ENCODE measurements at regions not wholly inside any gene's neighbourhood (a gene's known extent, or its start where the extent isn't known, plus 50 kb on each side); places are given as distances from the start of the nearest gene placed in this dataset.

GRCh38 chr9:115520646-115521045 is 402.7 kb upstream of the TNC start:
- no peak overlapping the region for H3K4me2 ChIP-seq (ENCODE audit: unreplicated experiment)
- no peak for DNase-seq

GRCh38 chr9:115522912-115523311 is 405.0 kb upstream of the TNC start:
- no peak overlapping the region for H2AFZ ChIP-seq
- H3K9ac ChIP-seq: no peak overlapping the region
- no peak overlapping the region for H3K4me2 ChIP-seq (ENCODE audit: unreplicated experiment)
- in situ Hi-C loops (cut with MboI): loop anchor here (10.0 kb wide), 1 partner anchor 318 kb away; no protein-coding TSS in a partner anchor
- TF ChIP-seq EZH2 (IDR thresholded peaks at IDR 0.05; ENCODE audit: insufficient read depth, poor library complexity, severe bottlenecking) (no peak), EZH2phosphoT487 (IDR thresholded peaks at IDR 0.05; ENCODE audit: insufficient read depth, low read depth) (no peak)
- WGBS, 2 experiments (ENCODE audit: low coverage in 1 of 2, low lambda C conversion rate in 2 of 2, missing lambda C conversion rate in 2 of 2): 96 to 98% methylated on average over 3 of the region's 3 CpGs
- H3K79me2 ChIP-seq (ENCODE audit: insufficient read depth): no peaks in the 10 kb centered on the region
- H3K4me1 ChIP-seq (ENCODE audit: insufficient read depth): peaks cover 27% of the 10 kb centered on the region
- no peaks in the 10 kb centered on the region for H4K20me1 ChIP-seq (ENCODE audit: insufficient read depth)
- H3K27ac ChIP-seq: no peak overlapping the region
- no peak overlapping the region for H3K4me3 ChIP-seq
- no peaks in the 10 kb centered on the region for H3K9me3 ChIP-seq (ENCODE audit: low read depth)
- H3K27me3 ChIP-seq (replicated peaks; ENCODE audit: insufficient read depth): no peaks in the 10 kb centered on the region
- no peaks in the 10 kb centered on the region for H3K36me3 ChIP-seq (ENCODE audit: low read depth)
- peaks cover 7% of the 10 kb centered on the region for H3F3A ChIP-seq (ENCODE audit: insufficient read depth)
- DNase-seq: no peak
- no peaks in the 10 kb centered on the region for H3K9me2 ChIP-seq (ENCODE audit: insufficient read depth)

More at GRCh38 chr9:115520646-115521045, 402.7 kb upstream of the TNC start:
- Histone ChIP-seq H3K27ac (no peak overlapping the region), H2AFZ (no peak overlapping the region), H3K4me1 (ENCODE audit: insufficient read depth) (peaks cover 30% of the 10 kb centered on the region), H3K9ac (no peak overlapping the region), H3K9me2 (ENCODE audit: insufficient read depth) (no peaks in the 10 kb centered on the region), H4K20me1 (ENCODE audit: insufficient read depth) (no peaks in the 10 kb centered on the region), H3K79me2 (ENCODE audit: insufficient read depth) (no peaks in the 10 kb centered on the region), H3K9me3 (ENCODE audit: low read depth) (no peaks in the 10 kb centered on the region), H3K4me3 (no peak overlapping the region), H3K27me3 (replicated peaks; ENCODE audit: insufficient read depth) (no peaks in the 10 kb centered on the region), H3K36me3 (ENCODE audit: low read depth) (no peaks in the 10 kb centered on the region), H3F3A (ENCODE audit: insufficient read depth) (peaks cover 16% of the 10 kb centered on the region)
- TF ChIP-seq EZH2 (IDR thresholded peaks at IDR 0.05; ENCODE audit: insufficient read depth, poor library complexity, severe bottlenecking) (no peak), EZH2phosphoT487 (IDR thresholded peaks at IDR 0.05; ENCODE audit: insufficient read depth, low read depth) (no peak)
- WGBS, 2 experiments (ENCODE audit: low coverage in 1 of 2, low lambda C conversion rate in 2 of 2, missing lambda C conversion rate in 2 of 2): 88 to 93% methylated on average over 3 of the region's 3 CpGs
- in situ Hi-C loops (cut with MboI): loop anchor here (10.0 kb wide), 1 partner anchor 316 kb away; no protein-coding TSS in a partner anchor

- WGBS, 2 experiments (ENCODE audit: low coverage in 1 of 2, low lambda C conversion rate in 2 of 2, missing lambda C conversion rate in 2 of 2): 3 to 5% methylated on average over 3 of the region's 3 CpGs
- Histone ChIP-seq H2AFZ (no peak overlapping the region), H4K20me1 (ENCODE audit: insufficient read depth) (no peaks in the 10 kb centered on the region), H3K36me3 (ENCODE audit: low read depth) (no peaks in the 10 kb centered on the region), H3K27me3 (replicated peaks; ENCODE audit: insufficient read depth) (no peaks in the 10 kb centered on the region), H3K9me3 (ENCODE audit: low read depth) (no peaks in the 10 kb centered on the region), H3K4me1 (ENCODE audit: insufficient read depth) (peaks cover 20% of the 10 kb centered on the region), H3K27ac (no peak overlapping the region), H3K9ac (no peak overlapping the region), H3K4me3 (no peak overlapping the region), H3K79me2 (ENCODE audit: insufficient read depth) (no peaks in the 10 kb centered on the region), H3K9me2 (ENCODE audit: insufficient read depth) (no peaks in the 10 kb centered on the region), H3K4me2 (ENCODE audit: unreplicated experiment) (peak overlapping the region; percentile 13), H3F3A (ENCODE audit: insufficient read depth) (no peaks in the 10 kb centered on the region)
- TF ChIP-seq EZH2 (IDR thresholded peaks at IDR 0.05; ENCODE audit: insufficient read depth, poor library complexity, severe bottlenecking) (no peak), EZH2phosphoT487 (IDR thresholded peaks at IDR 0.05; ENCODE audit: insufficient read depth, low read depth) (no peak)
- DNase-seq: peak; percentile 73
- in situ Hi-C loops (cut with MboI): loop anchor here (10.0 kb wide), 1 partner anchor 320 kb away; no protein-coding TSS in a partner anchor
These were observed 406.6 kb upstream of the TNC start for GRCh38 chr9:115524453-115525059.

- H3F3A ChIP-seq (ENCODE audit: insufficient read depth): no peaks in the 10 kb centered on the region
- H3K27ac ChIP-seq: no peak overlapping the region
- WGBS, 2 experiments (ENCODE audit: low coverage in 1 of 2, low lambda C conversion rate in 2 of 2, missing lambda C conversion rate in 2 of 2): 16 to 23% methylated on average over 7 of the region's 7 CpGs
- no peaks in the 10 kb centered on the region for H3K27me3 ChIP-seq (replicated peaks; ENCODE audit: insufficient read depth)
- H3K79me2 ChIP-seq (ENCODE audit: insufficient read depth): no peaks in the 10 kb centered on the region
- H2AFZ ChIP-seq: no peak overlapping the region
- H3K9me2 ChIP-seq (ENCODE audit: insufficient read depth): no peaks in the 10 kb centered on the region
- no peaks in the 10 kb centered on the region for H4K20me1 ChIP-seq (ENCODE audit: insufficient read depth)
- in situ Hi-C loops (cut with MboI): loop anchor here (10.0 kb wide), 1 partner anchor 321 kb away; no protein-coding TSS in a partner anchor
- H3K36me3 ChIP-seq (ENCODE audit: low read depth): no peaks in the 10 kb centered on the region
- H3K4me2 ChIP-seq (ENCODE audit: unreplicated experiment): peak overlapping the region; percentile 13
- peak; percentile 10 for DNase-seq
- H3K9ac ChIP-seq: no peak overlapping the region
- H3K9me3 ChIP-seq (ENCODE audit: low read depth): no peaks in the 10 kb centered on the region
- no peak overlapping the region for H3K4me3 ChIP-seq
- peaks cover 20% of the 10 kb centered on the region for H3K4me1 ChIP-seq (ENCODE audit: insufficient read depth)
- no peak for TF ChIP-seq EZH2phosphoT487 (IDR thresholded peaks at IDR 0.05; ENCODE audit: insufficient read depth, low read depth)
- TF ChIP-seq EZH2 (IDR thresholded peaks at IDR 0.05; ENCODE audit: insufficient read depth, poor library complexity, severe bottlenecking): no peak
These were observed 407.4 kb upstream of the TNC start for GRCh38 chr9:115525111-115526058.
